ENCODE measurements at regions not wholly inside any gene's neighbourhood (a gene's known extent, or its start where the extent isn't known, plus 50 kb on each side); places are given as distances from the start of the nearest gene placed in this dataset.
"Not testable (repeated sequence)": the region's sequence is repeated elsewhere in the genome, so short reads cannot be mapped to it uniquely, and the experiment has no call there.

DNA sequence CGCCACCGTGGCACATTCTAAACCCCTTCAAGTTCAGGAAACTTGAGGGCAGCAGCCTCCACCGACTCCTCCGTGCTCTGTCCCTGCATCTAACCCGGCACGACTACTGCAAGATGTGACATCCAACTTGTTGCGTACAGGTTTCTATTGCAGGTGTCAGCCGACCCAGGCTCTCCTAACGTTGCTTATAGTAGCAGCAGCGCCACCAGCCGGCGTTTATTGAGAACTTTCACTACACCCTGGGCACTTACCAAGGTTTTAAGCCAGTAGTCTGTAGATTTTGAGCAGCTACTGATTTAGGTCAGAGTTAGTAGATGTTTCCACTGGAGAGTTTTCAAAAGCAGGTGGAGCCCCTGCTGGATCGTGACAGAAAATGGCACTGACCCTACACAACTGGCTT is 200.6 kb upstream of the PRKX start:
- TF ChIP-seq CTCF (IDR thresholded peaks at IDR 0.05); MAX (IDR thresholded peaks at IDR 0.05); HEYL (CRISPR knock-in tag; IDR thresholded peaks at IDR 0.05); POLR2AphosphoS2 (conservative IDR thresholded peaks at IDR 0.05; ENCODE audit: low read length); CHD2 (IDR thresholded peaks at IDR 0.05; ENCODE audit: low read length, partially characterized antibody); HDAC2 (IDR thresholded peaks at IDR 0.05); RAD21 (conservative IDR thresholded peaks at IDR 0.05 in 1 of 2, IDR thresholded peaks at IDR 0.05 in 1 of 2); CEBPB (IDR thresholded peaks at IDR 0.05); FOSB (CRISPR knock-in tag; IDR thresholded peaks at IDR 0.05); NR3C1 (IDR thresholded peaks at IDR 0.05); RCOR1 (IDR thresholded peaks at IDR 0.05; ENCODE audit: low read depth, low read length); CHD4 (IDR thresholded peaks at IDR 0.05; ENCODE audit: borderline replicate concordance): not testable (repeated sequence)

Measured in A549 (cell line).